ENCODE measurements at regions not wholly inside any gene's neighbourhood (a gene's known extent, or its start where the extent isn't known, plus 50 kb on each side); places are given as distances from the start of the nearest gene placed in this dataset.
"Not testable (repeated sequence)": the region's sequence is repeated elsewhere in the genome, so short reads cannot be mapped to it uniquely, and the experiment has no call there.

DNA sequence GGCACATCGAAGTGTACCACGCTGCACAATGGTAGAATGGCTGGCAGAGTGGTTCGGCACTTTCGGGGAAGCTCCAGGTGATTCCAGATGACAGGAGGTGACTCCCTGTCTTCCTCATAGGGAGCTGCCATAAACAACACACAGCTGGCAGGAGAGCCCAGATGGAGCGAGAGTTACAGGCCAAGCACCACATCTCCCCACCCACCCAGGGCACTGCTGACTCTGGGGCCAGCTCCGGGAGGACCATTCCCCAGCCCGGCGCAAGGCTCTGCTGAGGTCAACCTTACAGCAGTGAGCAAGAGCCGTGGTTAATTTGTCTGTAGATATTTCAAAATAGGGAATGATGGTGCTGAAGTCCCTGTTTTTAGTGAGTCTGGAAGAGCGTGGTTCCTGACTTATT, 78.8 kb upstream of the HMGXB4 start:
- H3K4me3 ChIP-seq (ENCODE audit: low read depth, low read length), result no peak overlapping the region
- no peak for DNase-seq (ENCODE audit: low read depth)
- TF ChIP-seq, protein P1, sequence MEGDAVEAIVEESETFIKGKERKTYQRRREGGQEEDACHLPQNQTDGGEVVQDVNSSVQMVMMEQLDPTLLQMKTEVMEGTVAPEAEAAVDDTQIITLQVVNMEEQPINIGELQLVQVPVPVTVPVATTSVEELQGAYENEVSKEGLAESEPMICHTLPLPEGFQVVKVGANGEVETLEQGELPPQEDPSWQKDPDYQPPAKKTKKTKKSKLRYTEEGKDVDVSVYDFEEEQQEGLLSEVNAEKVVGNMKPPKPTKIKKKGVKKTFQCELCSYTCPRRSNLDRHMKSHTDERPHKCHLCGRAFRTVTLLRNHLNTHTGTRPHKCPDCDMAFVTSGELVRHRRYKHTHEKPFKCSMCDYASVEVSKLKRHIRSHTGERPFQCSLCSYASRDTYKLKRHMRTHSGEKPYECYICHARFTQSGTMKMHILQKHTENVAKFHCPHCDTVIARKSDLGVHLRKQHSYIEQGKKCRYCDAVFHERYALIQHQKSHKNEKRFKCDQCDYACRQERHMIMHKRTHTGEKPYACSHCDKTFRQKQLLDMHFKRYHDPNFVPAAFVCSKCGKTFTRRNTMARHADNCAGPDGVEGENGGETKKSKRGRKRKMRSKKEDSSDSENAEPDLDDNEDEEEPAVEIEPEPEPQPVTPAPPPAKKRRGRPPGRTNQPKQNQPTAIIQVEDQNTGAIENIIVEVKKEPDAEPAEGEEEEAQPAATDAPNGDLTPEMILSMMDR (IDR thresholded peaks at IDR 0.05; ENCODE audit: low read depth, low read length, missing control alignments), result no peak

DNA sequence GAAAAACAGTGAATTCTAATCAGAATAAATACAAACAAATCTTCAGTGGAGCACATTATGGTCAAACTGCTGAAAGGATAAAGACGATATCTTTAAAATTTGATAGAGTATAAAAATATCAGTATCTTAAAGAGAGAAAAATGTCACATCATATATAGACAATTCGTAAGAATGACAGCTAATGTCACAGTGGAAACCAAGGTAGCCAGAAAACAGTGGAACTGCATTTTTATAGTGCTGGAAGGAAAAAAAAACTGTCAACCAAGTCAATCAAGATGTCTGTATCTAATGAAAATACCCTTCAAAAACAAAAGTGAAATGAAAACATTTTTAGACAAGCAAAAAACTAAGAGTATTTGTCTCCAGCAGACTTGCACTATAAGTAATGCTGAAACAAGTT, 73.4 kb upstream of the HMGXB4 start:
- DNase-seq (ENCODE audit: low read depth), result no peak

DNA sequence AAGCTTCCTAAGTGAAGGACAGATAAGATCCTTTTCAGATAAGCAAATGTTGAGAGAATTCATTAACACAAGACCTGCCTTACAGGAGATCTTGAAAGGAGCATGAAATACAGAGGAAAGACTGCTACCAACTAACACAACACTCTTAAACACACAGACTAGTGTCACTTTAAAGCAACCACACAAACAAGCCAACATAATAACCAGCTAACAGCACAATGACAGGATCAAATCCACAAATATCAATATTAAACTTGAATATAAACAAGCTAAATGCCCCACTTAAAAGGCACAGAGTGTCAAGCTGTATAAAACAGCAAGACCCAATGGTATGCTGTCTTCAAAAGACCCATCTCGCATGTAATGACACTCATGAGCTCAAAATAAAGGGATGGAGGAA, 70.8 kb upstream of the HMGXB4 start:
- TF ChIP-seq, protein P1 (IDR thresholded peaks at IDR 0.05; ENCODE audit: low read depth, low read length, missing control alignments), result no peak
- no peak for DNase-seq (ENCODE audit: low read depth)
- H3K4me3 ChIP-seq (ENCODE audit: low read depth, low read length), result no peak overlapping the region

More for the DNA sequence above, 73.4 kb upstream of the HMGXB4 start:
- TF ChIP-seq, protein P1 (IDR thresholded peaks at IDR 0.05; ENCODE audit: low read depth, low read length, missing control alignments), result no peak
- H3K4me3 ChIP-seq (ENCODE audit: low read depth, low read length), result no peak overlapping the region

DNA sequence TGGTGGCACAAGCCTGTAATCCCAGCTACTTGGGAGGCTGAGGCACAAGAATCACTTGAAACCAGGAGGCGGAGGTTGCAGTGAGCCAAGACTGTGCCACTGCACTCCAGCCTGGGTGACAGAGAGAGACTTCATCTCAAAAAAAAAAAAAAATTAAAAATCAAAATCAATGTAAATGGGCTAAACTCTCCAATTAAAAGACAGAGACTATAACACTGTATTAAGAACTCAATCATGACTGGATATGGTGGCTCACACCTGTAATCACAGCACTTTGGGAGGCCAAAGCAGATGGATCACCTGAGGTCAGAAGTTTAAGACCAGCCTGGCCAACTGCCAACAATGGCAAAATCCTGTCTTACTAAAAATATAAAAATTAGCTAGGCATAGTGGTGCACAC, 68.4 kb upstream of the HMGXB4 start:
- DNase-seq (ENCODE audit: low read depth); H3K4me3 ChIP-seq (ENCODE audit: low read depth, low read length): not testable (repeated sequence)

DNA sequence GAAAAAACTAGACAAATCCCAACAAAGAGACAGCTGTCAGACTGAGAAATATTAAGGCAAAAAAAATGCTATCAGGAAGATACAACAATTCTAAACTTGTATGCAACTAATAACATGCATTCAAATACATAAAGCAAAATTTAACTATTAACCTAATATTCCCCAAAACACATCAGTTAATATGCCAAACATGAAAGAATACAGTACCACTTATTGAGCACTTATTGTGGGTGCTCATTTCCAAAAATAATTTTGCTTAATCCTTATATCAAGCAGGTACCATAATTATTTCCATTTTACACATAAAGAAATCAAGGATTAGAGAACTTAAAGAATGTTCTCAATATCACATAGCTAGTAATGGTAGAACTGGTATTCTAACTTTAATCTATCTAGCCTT, 67.7 kb upstream of the HMGXB4 start:
- TF ChIP-seq, protein P1 (IDR thresholded peaks at IDR 0.05; ENCODE audit: low read depth, low read length, missing control alignments), result no peak
- no peak overlapping the region for H3K4me3 ChIP-seq (ENCODE audit: low read depth, low read length)
- no peak for DNase-seq (ENCODE audit: low read depth)

DNA sequence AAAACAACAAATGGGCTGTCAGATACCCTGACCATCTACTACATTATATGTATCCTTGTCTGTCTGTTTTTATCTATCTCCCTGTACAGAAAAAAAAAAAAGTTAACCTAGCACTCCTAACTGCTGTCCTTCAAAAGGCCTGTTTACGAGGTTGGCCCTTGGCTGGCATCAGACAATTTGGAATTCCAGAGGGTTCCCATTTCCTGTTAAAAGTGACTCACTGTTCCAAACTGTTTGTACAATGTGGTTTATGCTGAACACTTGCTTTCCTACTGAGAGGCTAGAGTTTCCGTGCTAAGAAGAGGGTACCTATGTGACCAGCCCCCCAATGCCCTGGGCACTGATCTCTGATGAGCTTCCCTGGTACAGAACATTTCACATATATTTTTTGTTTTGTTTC, 65.9 kb upstream of the HMGXB4 start:
- DNase-seq (ENCODE audit: low read depth), result no peak
- H3K4me3 ChIP-seq (ENCODE audit: low read depth, low read length), result no peak overlapping the region
- TF ChIP-seq, protein P1 (IDR thresholded peaks at IDR 0.05; ENCODE audit: low read depth, low read length, missing control alignments), result no peak

DNA sequence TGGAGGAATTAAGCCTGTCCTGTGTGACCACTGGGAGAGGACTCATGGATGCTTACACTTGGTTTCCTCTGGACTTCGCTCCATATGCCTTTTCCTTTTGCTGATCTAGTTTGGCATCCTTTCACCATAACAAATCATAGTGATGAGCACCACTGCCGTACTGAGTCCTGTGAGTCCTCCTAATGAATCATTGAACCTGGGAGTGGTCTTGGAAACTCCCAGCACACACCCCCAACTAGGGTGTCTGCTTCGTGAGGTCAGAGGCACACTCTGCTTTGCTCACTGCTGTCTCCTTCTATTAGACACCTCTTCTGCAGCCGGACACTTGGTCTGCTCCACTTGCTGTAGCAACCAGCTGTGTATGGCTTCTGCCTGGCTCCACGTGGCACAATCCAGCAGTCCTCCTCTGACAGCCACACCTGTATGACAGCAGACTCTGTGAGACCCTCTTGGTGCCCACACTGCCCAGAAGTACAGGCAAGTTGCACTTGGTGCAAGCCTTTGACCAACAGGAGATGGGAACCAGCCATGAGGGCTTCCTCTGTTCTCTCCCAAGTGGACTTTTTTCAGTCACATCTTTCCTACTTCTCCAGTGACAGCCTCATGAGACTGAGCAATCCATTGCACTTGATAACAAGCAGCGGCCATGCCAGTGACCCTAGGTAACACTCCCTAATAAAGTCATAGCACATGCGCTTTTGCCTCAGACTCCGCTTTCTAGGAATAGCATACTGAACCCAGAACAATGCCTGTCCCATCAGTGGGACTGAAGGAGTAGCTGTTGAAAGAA, 65.0 kb upstream of the HMGXB4 start:
- H3K4me3 ChIP-seq (ENCODE audit: low read depth, low read length), result no peak overlapping the region
- no peak for DNase-seq (ENCODE audit: low read depth)
- TF ChIP-seq, protein P1 (IDR thresholded peaks at IDR 0.05; ENCODE audit: low read depth, low read length, missing control alignments), result no peak
